ENCODE measurements at regions not wholly inside any gene's neighbourhood (a gene's known extent, or its start where the extent isn't known, plus 50 kb on each side); places are given as distances from the start of the nearest gene placed in this dataset.

- TF ChIP-seq BACH2 (CRISPR knock-in tag; IDR thresholded peaks at IDR 0.05; ENCODE audit: borderline replicate concordance) (no peak), CREB5 (CRISPR knock-in tag; IDR thresholded peaks at IDR 0.05; ENCODE audit: low read depth) (no peak)
Observed at GRCh38 chr5:156134216-156134615, 192.7 kb upstream of the SGCD start.

All from SK-N-SH treated with all-trans-retinoic acid at 6 μM for 48 hours (cell line).